Anterior cingulate cortex (tissue), 58 donors: ENCODE measurements at regions not wholly inside any gene's neighbourhood (a gene's known extent, or its start where the extent isn't known, plus 50 kb on each side); places are given as distances from the start of the nearest gene placed in this dataset.

Experiments used
- DNase-seq, 58 donors: peaks; one replicate each; lab custom pipeline; 2025; lab: John Stamatoyannopoulos, UW

GRCh38 chr20:19073584-19074218 lies 138.7 kb upstream of the SLC24A3 start:
- DNase-seq, result no peak

DNA sequence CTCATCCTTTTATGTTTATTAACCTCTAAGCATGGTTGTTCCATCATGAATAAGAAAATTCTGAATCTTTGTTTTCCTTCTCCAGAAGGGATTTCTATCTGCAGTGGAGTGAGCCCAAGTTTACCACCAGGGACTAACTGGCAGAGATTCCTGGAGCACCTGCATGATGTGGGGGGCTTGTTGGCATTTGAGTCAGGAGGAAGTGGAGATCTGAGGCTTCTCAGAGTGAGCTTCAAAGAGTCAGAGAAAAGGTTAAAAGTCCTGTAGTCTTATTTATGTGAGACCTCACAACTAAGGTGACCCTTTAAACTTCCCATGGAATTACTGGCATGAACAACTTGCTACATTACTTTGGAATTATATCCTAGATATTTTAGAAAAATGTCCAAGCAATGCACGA lies 138.1 kb upstream of the SLC24A3 start:
- no peak for DNase-seq

GRCh38 chr20:19074828-19075516 lies 137.5 kb upstream of the SLC24A3 start:
- no peak for DNase-seq

GRCh38 chr20:19077370-19078220 lies 134.8 kb upstream of the SLC24A3 start:
- DNase-seq, result no peak

- no peak for DNase-seq
Measured at GRCh38 chr20:19078448-19079373, 133.7 kb upstream of the SLC24A3 start.

- no peak for DNase-seq
Measured at GRCh38 chr20:19079536-19080299, 132.7 kb upstream of the SLC24A3 start.

DNA sequence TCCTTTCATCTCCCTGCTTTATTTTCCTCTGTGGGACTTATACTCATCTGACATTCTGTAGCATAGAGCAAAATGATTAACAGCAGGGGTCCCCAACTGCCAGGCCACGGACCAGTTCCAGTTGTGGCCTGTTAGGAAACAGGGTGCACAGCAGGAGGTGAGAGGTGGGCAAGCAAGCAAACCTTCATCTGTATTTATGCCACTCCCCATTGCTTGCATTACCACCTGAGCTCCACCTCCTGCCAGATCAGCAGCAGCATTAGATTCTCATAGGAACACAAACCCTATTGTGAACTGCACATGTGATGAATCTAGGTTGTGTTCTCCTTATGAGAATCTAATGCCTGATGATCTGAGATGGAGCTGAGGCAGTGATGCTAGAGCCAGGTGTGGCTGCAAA lies 130.5 kb upstream of the SLC24A3 start:
- no peak for DNase-seq

DNA sequence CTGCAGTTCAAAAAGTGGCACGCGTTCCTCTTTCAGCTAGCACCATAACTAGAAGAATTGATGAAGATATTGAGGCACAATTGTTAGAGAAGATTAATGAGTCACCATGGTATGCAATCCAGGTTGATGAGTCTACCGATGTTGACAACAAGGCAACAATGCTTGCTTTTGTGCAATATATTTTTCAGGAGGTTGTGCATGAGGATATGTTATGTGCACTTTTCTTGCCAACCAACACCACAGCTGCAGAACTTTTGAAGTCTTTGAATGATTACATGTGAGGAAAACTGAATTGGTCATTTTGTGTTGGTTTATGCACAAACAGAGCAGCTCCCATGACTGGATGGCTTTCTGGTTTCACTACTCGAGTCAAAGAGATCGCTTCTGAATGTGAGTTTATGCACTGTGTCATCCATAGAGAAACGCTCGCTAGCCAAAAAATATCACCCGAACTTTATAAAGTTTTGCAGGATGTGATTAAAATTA lies 129.3 kb upstream of the SLC24A3 start:
- DNase-seq, result no peak

GRCh38 chr20:19090332-19090731 lies 122.1 kb upstream of the SLC24A3 start:
- DNase-seq, result no peak

DNA sequence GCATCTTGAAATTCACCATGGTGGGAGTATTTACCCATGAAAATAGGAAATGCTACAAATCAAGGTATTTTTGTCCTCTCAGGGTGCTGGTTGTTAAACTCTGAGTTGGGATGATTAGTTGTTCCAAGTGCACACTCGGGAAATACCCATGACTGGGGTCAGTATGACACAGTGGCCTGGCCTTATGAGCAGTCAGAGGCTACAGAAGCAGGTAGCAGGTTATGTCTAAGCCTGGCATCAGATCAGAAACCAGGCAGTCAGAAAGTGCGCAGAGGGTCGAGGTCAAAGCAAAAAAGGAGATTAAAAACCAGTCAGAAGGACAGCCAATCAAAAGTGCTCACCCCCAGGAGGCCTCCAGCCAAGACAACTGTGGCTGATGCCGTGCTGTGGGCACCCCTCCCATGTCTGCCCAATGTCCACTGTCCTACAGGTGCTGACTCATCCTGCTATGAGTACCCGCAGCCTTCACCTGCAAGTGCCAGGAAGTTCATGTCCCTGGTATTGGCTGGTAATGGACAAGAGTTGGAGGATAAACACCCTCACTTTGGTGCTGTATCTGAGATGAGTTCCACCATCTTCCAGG lies 117.4 kb upstream of the SLC24A3 start:
- DNase-seq, result no peak

DNA sequence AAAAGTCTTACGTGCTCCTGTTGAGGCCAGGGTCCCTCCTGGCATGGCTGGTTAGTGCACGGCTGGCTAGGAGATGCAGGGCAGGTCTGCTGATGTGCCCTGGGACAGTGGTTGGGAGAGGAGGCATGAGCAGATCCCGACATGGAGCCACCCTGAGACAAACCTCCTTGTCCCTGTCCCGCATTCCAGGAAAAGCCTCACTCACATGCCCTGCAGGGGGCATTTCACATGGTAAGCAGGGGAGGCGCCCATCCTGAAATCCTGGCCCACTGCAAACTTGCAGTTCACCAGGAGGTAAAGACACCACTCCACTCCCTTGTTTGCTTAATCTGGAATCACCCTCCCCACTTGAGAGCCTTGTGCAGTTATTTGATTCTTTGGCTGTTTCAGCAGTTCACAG lies 116.7 kb upstream of the SLC24A3 start:
- DNase-seq, result no peak

DNA sequence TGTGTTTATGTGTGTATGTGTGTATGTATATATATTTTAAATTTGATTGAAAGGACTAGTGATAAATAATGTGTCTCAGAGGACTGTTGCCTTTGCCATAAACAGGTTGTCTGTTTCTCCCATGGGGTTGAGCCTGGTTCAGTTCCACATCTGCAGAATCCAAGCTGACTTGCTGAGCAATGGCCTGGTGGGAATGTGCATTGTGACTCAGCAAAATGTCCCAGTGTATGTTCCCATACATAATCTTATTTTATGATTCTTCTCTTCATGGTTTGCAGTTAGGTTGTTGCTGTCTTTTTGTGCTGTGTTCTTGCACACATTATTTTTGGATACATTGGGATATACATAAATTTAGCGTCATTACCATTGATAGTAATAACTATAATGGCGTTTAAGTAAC lies 115.6 kb upstream of the SLC24A3 start:
- DNase-seq, result no peak

DNA sequence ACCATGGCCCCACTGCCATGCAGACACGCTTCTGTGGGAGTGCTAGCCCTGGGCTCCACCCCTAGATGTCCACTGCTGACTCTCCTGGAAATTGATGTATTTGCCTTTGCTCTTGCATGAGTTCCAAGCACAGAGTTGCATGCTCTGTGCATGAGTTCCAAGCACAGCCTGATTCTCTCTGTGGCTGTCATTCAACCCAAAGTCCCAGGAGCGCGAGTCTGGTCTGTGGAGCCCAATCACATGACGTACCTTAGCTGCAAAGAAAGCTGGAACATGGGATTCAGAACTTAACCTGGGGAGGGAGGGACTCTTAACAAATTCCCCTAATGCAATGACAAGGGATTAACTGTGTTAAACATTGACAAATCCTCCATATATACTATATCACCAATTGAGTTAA lies 114.3 kb upstream of the SLC24A3 start:
- no peak for DNase-seq

- no peak for DNase-seq
Measured at GRCh38 chr20:19098806-19099578, 113.5 kb upstream of the SLC24A3 start.

DNA sequence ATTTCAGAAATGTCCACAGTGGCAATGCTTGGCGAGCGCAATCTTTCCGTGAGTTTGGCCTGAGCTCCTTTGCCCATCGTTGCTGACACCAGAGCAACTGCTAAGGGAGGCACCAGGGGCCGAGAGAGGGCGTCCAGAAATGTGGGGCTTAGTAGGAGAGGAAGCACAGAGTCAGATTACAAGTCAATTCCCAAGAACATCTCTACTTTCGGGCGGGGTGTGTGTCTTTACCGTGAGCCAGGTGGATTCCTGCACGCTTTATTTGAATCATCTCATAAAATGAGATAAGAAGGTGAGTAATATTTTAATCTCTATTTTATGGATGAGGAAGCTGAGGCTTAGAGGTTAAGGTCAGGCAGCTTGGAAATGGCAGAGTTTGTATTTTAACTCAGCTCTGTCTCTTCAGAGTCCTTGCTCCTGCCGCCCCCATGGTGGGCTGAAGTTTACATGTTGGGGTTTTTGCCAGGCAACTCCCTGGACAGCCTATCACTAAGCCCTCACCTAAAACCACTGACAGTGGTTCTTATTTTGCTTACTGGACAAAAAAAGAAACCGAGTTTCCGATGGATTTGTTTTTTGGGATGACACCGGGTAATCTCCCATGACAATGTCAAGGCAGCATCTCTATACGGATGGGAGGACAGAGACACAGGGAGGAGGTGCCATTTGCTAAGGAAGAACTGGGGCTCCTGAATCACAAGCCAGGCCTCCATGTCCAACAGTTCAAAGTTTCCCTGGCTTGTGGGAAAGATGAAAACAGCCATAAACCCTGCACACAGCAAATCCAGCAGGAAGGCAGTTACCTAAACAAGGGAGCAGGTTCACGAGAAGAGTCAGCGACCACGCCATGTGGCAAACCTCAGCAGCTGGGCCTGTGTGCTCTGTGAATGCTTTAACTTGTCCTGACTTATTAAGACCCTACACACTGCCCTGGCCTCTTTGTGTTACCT lies 112.6 kb upstream of the SLC24A3 start:
- no peak for DNase-seq

- DNase-seq, result no peak
Measured at GRCh38 chr20:19100975-19101374, 111.5 kb upstream of the SLC24A3 start.

- DNase-seq, result no peak
Measured at GRCh38 chr20:19104186-19104585, 108.3 kb upstream of the SLC24A3 start.
